ENCODE measurements at regions not wholly inside any gene's neighbourhood (a gene's known extent, or its start where the extent isn't known, plus 50 kb on each side); places are given as distances from the start of the nearest gene placed in this dataset.

DNA sequence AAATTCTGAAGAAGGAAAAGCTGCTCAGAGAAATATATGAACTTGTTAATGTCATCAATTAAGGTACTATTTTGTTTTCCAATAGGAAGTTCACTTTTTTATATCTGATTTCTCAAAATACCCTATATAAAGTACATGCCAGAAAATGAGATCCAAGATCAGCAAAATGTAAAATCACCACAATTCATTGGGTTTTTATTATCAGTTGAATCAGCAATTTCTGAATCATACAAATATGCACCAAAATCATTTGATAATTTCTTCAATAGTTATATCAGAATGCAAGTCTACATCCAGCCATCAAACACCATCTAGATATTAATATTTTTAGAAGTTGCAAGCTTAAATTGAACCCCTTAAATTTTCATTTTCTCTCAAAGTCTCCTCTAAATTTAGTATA is 1293.4 kb upstream of the NCAM2 start:
- intact Hi-C loops (cut with DNase I): no loop called here
- Histone ChIP-seq H3K36me3 (no peaks in the 10 kb centered on the region), H3K27ac (no peak overlapping the region), H3K9me3 (peaks cover 0 to 24% (median 0%) of the 10 kb centered on the region in 12 donors), H3K4me1 (no peaks in the 10 kb centered on the region), H3K4me3 (no peak overlapping the region), H3K27me3 (no peaks in the 10 kb centered on the region)
- no peak for DNase-seq
- ATAC-seq: no peak
- no peak for TF ChIP-seq POLR2A (IDR thresholded peaks at IDR 0.05)
- TF ChIP-seq, protein P1, sequence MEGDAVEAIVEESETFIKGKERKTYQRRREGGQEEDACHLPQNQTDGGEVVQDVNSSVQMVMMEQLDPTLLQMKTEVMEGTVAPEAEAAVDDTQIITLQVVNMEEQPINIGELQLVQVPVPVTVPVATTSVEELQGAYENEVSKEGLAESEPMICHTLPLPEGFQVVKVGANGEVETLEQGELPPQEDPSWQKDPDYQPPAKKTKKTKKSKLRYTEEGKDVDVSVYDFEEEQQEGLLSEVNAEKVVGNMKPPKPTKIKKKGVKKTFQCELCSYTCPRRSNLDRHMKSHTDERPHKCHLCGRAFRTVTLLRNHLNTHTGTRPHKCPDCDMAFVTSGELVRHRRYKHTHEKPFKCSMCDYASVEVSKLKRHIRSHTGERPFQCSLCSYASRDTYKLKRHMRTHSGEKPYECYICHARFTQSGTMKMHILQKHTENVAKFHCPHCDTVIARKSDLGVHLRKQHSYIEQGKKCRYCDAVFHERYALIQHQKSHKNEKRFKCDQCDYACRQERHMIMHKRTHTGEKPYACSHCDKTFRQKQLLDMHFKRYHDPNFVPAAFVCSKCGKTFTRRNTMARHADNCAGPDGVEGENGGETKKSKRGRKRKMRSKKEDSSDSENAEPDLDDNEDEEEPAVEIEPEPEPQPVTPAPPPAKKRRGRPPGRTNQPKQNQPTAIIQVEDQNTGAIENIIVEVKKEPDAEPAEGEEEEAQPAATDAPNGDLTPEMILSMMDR (IDR thresholded peaks at IDR 0.05): no peak

DNA sequence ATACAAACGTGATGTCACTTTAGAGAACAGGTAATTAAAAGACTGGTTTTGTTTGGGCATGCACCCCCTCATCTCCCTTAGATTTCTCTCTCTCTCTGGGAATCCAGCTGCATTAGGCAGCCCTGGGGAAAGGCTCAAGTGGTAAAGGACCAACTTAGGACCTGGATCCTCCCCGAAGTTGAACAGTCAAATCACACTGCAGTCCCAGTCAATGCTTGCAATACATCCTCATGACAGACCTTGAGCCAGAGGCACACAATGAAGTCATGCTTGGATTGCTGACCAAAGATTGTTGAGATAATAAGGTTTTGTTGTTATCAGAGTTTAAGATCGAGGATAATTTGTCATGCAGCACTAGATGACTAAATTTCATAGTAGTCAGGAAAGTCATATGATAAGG is 1285.8 kb upstream of the NCAM2 start:
- WGBS, 4 donors: 62 to 75% (median 64%) methylated on average over 3 of the region's 3 CpGs
- no peaks in the 10 kb centered on the region for H3K27me3 ChIP-seq
- no peak for DNase-seq
- H3K36me3 ChIP-seq: no peaks in the 10 kb centered on the region
- TF ChIP-seq, protein P1 (IDR thresholded peaks at IDR 0.05): no peak
- no peak for TF ChIP-seq POLR2A (IDR thresholded peaks at IDR 0.05)
- H3K4me1 ChIP-seq: no peaks in the 10 kb centered on the region
- intact Hi-C loops (cut with DNase I): no loop called here
- no peak overlapping the region for H3K27ac ChIP-seq
- peaks cover 0 to 10% (median 0%) of the 10 kb centered on the region in 12 donors for H3K9me3 ChIP-seq
- no peak overlapping the region for H3K4me3 ChIP-seq
- no peak for ATAC-seq

DNA sequence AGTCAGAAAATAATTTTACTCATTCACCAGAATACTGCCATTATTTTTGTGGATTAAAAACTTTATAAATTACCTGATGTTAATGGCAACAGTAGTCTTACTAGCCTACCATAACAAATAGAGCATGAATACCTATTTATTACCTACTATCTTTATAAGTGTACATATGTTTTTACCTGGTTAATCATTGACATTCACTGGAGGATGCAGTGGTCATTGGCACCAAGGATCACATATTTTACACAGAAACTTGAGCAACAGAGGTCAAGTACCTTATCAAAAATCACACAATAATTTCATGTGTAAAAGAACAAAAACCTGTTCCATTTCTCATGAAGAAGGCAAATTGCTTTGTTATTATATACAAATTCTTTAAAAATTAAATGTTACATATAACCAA is 1284.9 kb upstream of the NCAM2 start:
- intact Hi-C loops (cut with DNase I): no loop called here
- DNase-seq: no peak
- no peaks in the 10 kb centered on the region for H3K36me3 ChIP-seq
- TF ChIP-seq POLR2A (IDR thresholded peaks at IDR 0.05): no peak
- TF ChIP-seq, protein P1 (IDR thresholded peaks at IDR 0.05): no peak
- peaks cover 0 to 5% (median 0%) of the 10 kb centered on the region in 12 donors for H3K9me3 ChIP-seq
- no peak for ATAC-seq
- H3K4me3 ChIP-seq: no peak overlapping the region
- H3K4me1 ChIP-seq: no peaks in the 10 kb centered on the region
- no peak overlapping the region for H3K27ac ChIP-seq
- H3K27me3 ChIP-seq: no peaks in the 10 kb centered on the region

DNA sequence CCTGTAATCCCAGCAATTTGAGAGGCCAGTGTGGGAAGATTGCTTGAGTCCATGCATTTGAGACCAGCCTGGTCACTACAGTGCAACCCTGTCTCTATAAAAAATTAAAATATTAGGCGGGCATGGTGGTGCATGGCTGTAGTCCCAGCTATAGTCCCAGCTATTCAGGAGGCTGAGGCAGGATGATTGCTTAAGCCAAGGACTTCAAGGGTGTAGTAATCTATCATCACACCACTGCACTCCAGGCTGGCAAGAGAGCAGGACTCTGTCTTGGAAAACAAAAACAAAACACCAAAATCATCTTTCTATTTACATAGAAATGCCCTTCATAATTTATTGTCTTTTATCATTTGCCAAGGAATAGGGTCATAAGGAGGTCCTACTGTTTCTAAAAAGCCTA is 1274.1 kb upstream of the NCAM2 start:
- intact Hi-C loops (cut with DNase I): no loop called here
- Histone ChIP-seq H3K4me1 (no peaks in the 10 kb centered on the region), H3K27me3 (no peaks in the 10 kb centered on the region), H3K4me3 (no peak overlapping the region), H3K9me3 (peaks cover 0 to 7% (median 0%) of the 10 kb centered on the region in 12 donors), H3K27ac (no peak overlapping the region), H3K36me3 (no peaks in the 10 kb centered on the region)
- DNase-seq (no peak), ATAC-seq (no peak)
- TF ChIP-seq, protein P1 (IDR thresholded peaks at IDR 0.05): no peak
- no peak for TF ChIP-seq POLR2A (IDR thresholded peaks at IDR 0.05)
- 70 to 83% (median 78%) methylated on average over 1 of the region's 1 CpG for WGBS, 4 donors

Data from heart left ventricle (tissue), 16 donors.